SU-DHL-6 (cell line): ENCODE measurements at regions not wholly inside any gene's neighbourhood (a gene's known extent, or its start where the extent isn't known, plus 50 kb on each side); places are given as distances from the start of the nearest gene placed in this dataset.

Experiments used
- H2AFZ ChIP-seq: fragments of 200-600 bp; sonication (generic); 2 replicates; pipeline ENCODE4 v1.6.1; 2014; ENCODE audit warnings: low read depth, mild to moderate bottlenecking, moderate library complexity, mixed read lengths, antibody characterized with exemption, low read length; ENCODE audit not compliant: severe bottlenecking
- H3F3A ChIP-seq: fragments of 200-600 bp; shearing (Covaris generic); 2 replicates; pipeline ENCODE4 v1.6.0; 2016; ENCODE audit warnings: antibody characterized with exemption, mild to moderate bottlenecking; ENCODE audit not compliant: insufficient read depth
- H3K27ac ChIP-seq: fragments of 200-600 bp; sonication (generic); 2 replicates; pipeline ENCODE4 v1.5.1; 2016; ENCODE audit warnings: low read depth, mild to moderate bottlenecking, low read length, moderate library complexity, mixed read lengths
- H3K27me3 ChIP-seq: fragments of 200-600 bp; sonication (generic), shearing (Covaris generic); 2 replicates; pipeline ENCODE4 v1.6.0; 2014; ENCODE audit warnings: mild to moderate bottlenecking, low read length
- H3K36me3 ChIP-seq: fragments of 200-600 bp; sonication (generic); 2 replicates; pipeline ENCODE4 v1.6.1; 2014; ENCODE audit warnings: mild to moderate bottlenecking, low read length, mixed read lengths
- H3K4me2 ChIP-seq: fragments of 300-600, 200-600 bp; shearing (Covaris generic), sonication (generic); 2 replicates; pipeline ENCODE4 v1.6.0; 2014; ENCODE audit warnings: low read length, low read depth, mild to moderate bottlenecking; ENCODE audit not compliant: poor library complexity, severe bottlenecking
- H3K4me3 ChIP-seq: fragments of 200-600 bp; sonication (generic); 2 replicates; pipeline ENCODE4 v1.5.1; 2014; ENCODE audit warnings: antibody characterized with exemption, low read length, mild to moderate bottlenecking, mixed read lengths; ENCODE audit not compliant: insufficient read depth, poor library complexity, severe bottlenecking
- H3K79me2 ChIP-seq: fragments of 200-600 bp; sonication (generic); 2 replicates; pipeline ENCODE4 v1.6.1; 2014; ENCODE audit warnings: mild to moderate bottlenecking, low read length, moderate library complexity; ENCODE audit not compliant: insufficient read depth
- H3K9ac ChIP-seq: fragments of 200-600 bp; sonication (generic); 2 replicates; pipeline ENCODE4 v1.7.0; 2014; ENCODE audit warnings: mild to moderate bottlenecking, low read length
- H3K9me2 ChIP-seq: fragments of 200-600 bp; sonication (generic); replicated peaks from 2 replicates; pipeline ENCODE4 v1.6.1; 2014; ENCODE audit warnings: low read length; ENCODE audit not compliant: insufficient read depth
- H3K9me3 ChIP-seq: fragments of 200-600 bp; sonication (generic); 2 replicates; pipeline ENCODE4 v1.6.1; 2014; ENCODE audit warnings: low read length, mixed read lengths; ENCODE audit not compliant: insufficient read depth
- H4K20me1 ChIP-seq: fragments of 200-600 bp; sonication (generic); 2 replicates; pipeline ENCODE4 v1.6.1; 2014; ENCODE audit warnings: low read depth, mild to moderate bottlenecking, antibody characterized with exemption, low read length, moderate library complexity, mixed read lengths
- CTCF ChIP-seq: fragments of 200-600 bp; sonication (generic); IDR thresholded peaks from one replicate; pipeline ENCODE4 v1.5.1; 2017; ENCODE audit warnings: antibody characterized with exemption, mild to moderate bottlenecking, low read length, moderate library complexity; ENCODE audit not compliant: insufficient read depth, poor library complexity, severe bottlenecking
- EZH2phosphoT487 ChIP-seq: fragments of 200-600 bp; sonication (generic), shearing (Covaris generic); conservative IDR thresholded peaks from 2 replicates; pipeline ENCODE4 v1.6.1; 2018; ENCODE audit warnings: mild to moderate bottlenecking, antibody characterized with exemption, low read length, moderate library complexity, mixed read lengths

- Histone ChIP-seq H3K27me3 (no peaks in the 10 kb centered on the region), H3K9me3 (no peaks in the 10 kb centered on the region), H3F3A (no peaks in the 10 kb centered on the region), H2AFZ (peak overlapping the region; percentile 10), H3K36me3 (no peaks in the 10 kb centered on the region), H4K20me1 (no peaks in the 10 kb centered on the region), H3K9me2 (no peaks in the 10 kb centered on the region), H3K4me2 (no peak overlapping the region), H3K27ac (no peak overlapping the region), H3K79me2 (no peaks in the 10 kb centered on the region), H3K4me3 (no peak overlapping the region), H3K9ac (no peak overlapping the region)
- no peak for TF ChIP-seq EZH2phosphoT487
Observed at GRCh38 chr1:192735298-192735915, 73.4 kb upstream of the RGS2 start.

DNA sequence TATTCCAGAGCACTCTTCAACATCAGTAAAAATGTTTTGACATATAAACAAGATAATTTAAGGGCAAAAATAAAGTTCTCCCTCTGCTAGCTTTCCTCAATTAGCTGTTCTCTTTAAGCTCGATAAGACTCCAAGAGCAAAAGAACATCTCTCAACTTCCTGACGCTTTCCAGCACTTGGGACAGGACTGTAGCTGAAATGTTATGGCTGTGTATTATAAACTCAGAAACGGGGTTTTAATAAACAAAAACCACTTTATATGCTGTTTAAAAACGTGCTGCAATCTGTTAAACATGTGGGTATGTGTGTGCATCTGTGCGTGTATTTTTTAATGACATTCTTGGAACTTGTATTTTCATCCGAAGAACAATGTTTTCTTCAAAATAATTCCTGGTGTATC lies 71.5 kb upstream of the RGS2 start:
- Histone ChIP-seq H3K9me2 (no peaks in the 10 kb centered on the region), H3K36me3 (no peaks in the 10 kb centered on the region), H3K27me3 (no peaks in the 10 kb centered on the region), H3F3A (no peaks in the 10 kb centered on the region), H3K4me3 (no peak overlapping the region), H3K4me2 (no peak overlapping the region), H3K9ac (no peak overlapping the region), H3K27ac (no peak overlapping the region), H3K9me3 (no peaks in the 10 kb centered on the region), H4K20me1 (no peaks in the 10 kb centered on the region), H2AFZ (no peak overlapping the region), H3K79me2 (no peaks in the 10 kb centered on the region)
- TF ChIP-seq CTCF, result no peak
- TF ChIP-seq EZH2phosphoT487, result no peak

DNA sequence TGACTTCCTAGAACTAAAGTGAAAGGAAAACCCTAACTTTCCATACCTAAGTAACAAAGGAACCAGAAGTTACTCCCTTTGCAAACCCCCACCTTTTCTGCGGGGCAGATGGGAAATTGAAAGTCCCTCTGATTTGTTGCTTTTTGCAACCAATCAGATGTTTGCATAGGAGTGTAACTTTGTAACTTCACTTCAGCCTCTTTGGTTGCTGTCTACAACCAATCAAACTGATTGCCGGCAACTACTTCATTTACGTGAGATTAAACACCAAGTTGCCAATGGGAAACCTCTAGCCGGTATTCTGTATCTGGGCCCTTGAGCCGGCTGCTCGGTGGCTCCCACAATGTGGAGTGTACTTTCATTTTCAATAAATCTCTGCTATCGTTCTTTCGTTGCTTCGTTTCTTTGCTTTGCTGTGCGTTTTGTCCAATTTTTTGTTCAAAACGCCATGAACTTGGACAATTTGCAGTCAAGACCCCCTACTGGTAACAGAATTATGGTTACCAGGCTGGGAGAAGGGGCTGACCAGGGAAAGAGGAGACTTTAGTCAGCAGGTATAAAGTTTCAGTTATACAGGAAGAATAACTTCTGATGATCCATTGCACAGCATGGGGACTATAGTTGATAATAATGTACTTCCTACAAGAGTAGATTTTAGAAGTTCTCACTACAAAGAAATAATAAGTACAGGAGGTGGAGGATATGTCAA lies 69.2 kb upstream of the RGS2 start:
- TF ChIP-seq EZH2phosphoT487 (no peak), CTCF (no peak)

GRCh38 chr1:192740214-192740613 lies 68.6 kb upstream of the RGS2 start:
- Histone ChIP-seq H3K9ac (no peak overlapping the region), H3K4me2 (no peak overlapping the region), H2AFZ (no peak overlapping the region), H3K27ac (no peak overlapping the region), H3K36me3 (no peaks in the 10 kb centered on the region), H3K27me3 (no peaks in the 10 kb centered on the region), H3K4me3 (no peak overlapping the region), H3K9me3 (no peaks in the 10 kb centered on the region), H3F3A (no peaks in the 10 kb centered on the region), H3K79me2 (no peaks in the 10 kb centered on the region), H3K9me2 (no peaks in the 10 kb centered on the region), H4K20me1 (no peaks in the 10 kb centered on the region)
- TF ChIP-seq CTCF, result no peak
- TF ChIP-seq EZH2phosphoT487, result no peak

More for the DNA sequence above, 69.2 kb upstream of the RGS2 start:
- H3F3A ChIP-seq, result no peaks in the 10 kb centered on the region
- H3K36me3 ChIP-seq, result no peaks in the 10 kb centered on the region
- no peak overlapping the region for H3K4me3 ChIP-seq
- H2AFZ ChIP-seq, result no peak overlapping the region
- no peaks in the 10 kb centered on the region for H4K20me1 ChIP-seq
- no peaks in the 10 kb centered on the region for H3K79me2 ChIP-seq
- no peak overlapping the region for H3K9ac ChIP-seq
- no peak overlapping the region for H3K4me2 ChIP-seq
- H3K27me3 ChIP-seq, result no peaks in the 10 kb centered on the region
- H3K9me2 ChIP-seq, result no peaks in the 10 kb centered on the region
- H3K27ac ChIP-seq, result no peak overlapping the region
- H3K9me3 ChIP-seq, result no peaks in the 10 kb centered on the region
